ENCODE measurements at regions not wholly inside any gene's neighbourhood (a gene's known extent, or its start where the extent isn't known, plus 50 kb on each side); places are given as distances from the start of the nearest gene placed in this dataset.
A peak's percentile ranks its signal among the peaks of the same experiment; 100 is the strongest.

DNA sequence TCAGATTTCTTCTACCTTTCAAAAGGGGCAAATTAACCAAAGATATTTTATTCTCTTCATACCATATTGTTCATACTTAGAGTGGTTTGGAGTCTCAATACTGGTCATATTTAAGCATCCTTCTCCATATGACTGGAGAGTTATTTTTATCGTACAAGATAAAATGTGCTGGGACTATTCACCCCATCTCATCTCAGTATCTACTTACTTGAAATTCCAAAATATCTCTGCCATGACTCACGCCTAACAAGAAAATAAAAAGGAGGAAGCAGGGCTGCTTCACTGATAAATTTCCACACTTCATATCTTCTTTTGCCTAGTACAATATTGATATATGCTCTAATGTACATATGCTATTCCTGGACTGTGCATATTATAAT lies 277.9 kb upstream of the CDH9 start:
- no peak overlapping the region for H3K27ac ChIP-seq (ENCODE audit: insufficient read length, low read depth, low read length)
- no peak overlapping the region for H2BK20ac ChIP-seq (ENCODE audit: low read depth, low read length, poor library complexity, severe bottlenecking)
- H3K23me2 ChIP-seq (ENCODE audit: insufficient read length, low read depth, low read length, poor library complexity, severe bottlenecking): no peaks in the 10 kb centered on the region
- no peak overlapping the region for H2AK5ac ChIP-seq (ENCODE audit: insufficient read length, low read length)
- TF ChIP-seq, protein P1, sequence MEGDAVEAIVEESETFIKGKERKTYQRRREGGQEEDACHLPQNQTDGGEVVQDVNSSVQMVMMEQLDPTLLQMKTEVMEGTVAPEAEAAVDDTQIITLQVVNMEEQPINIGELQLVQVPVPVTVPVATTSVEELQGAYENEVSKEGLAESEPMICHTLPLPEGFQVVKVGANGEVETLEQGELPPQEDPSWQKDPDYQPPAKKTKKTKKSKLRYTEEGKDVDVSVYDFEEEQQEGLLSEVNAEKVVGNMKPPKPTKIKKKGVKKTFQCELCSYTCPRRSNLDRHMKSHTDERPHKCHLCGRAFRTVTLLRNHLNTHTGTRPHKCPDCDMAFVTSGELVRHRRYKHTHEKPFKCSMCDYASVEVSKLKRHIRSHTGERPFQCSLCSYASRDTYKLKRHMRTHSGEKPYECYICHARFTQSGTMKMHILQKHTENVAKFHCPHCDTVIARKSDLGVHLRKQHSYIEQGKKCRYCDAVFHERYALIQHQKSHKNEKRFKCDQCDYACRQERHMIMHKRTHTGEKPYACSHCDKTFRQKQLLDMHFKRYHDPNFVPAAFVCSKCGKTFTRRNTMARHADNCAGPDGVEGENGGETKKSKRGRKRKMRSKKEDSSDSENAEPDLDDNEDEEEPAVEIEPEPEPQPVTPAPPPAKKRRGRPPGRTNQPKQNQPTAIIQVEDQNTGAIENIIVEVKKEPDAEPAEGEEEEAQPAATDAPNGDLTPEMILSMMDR (conservative IDR thresholded peaks at IDR 0.05): no peak
- H3K27ac Mint-ChIP-seq: peak overlapping the region in 1 of 3 experiments; percentile 87; a peak in 2 of 7 replicates
- H4K91ac ChIP-seq (ENCODE audit: insufficient read length, low read depth, low read length): no peak overlapping the region
- H3K4ac ChIP-seq (ENCODE audit: low read depth, low read length): no peak overlapping the region
- no peaks in the 10 kb centered on the region for H3K27me3 Mint-ChIP-seq (ENCODE audit: low read depth)
- no peak for DNase-seq
- no CpG with 5 or more reads among the region's 2 CpGs for WGBS (ENCODE audit: extremely low coverage, insufficient read length, low lambda C conversion rate)
- no peak overlapping the region for H4K8ac ChIP-seq (replicated peaks; ENCODE audit: insufficient read length, low read depth, low read length)
- H3K4me1 ChIP-seq (ENCODE audit: insufficient read depth, low read length): peaks cover 2% of the 10 kb centered on the region; the same call in 1 of the 2 replicates
- no peak overlapping the region for H3K9ac ChIP-seq (ENCODE audit: extremely low read depth, insufficient read length, low read length)
- no peaks in the 10 kb centered on the region for H3K9me3 ChIP-seq (ENCODE audit: control insufficient read depth, low read depth, low read length)
- H3K18ac ChIP-seq (ENCODE audit: insufficient read length, low read depth, low read length): no peak overlapping the region
- no peaks in the 10 kb centered on the region for H3K79me1 ChIP-seq (ENCODE audit: insufficient read depth, low read depth, low read length, poor library complexity, severe bottlenecking)
- H2AFZ ChIP-seq (ENCODE audit: low read length): no peak overlapping the region
- H2BK12ac ChIP-seq (ENCODE audit: insufficient read length, low read depth, low read length): no peak overlapping the region
- H3K27me3 ChIP-seq (ENCODE audit: insufficient read depth, low read length): no peaks in the 10 kb centered on the region
- H3K79me2 ChIP-seq (ENCODE audit: insufficient read depth, low read length): no peaks in the 10 kb centered on the region
- peaks cover 33 to 39% of the 10 kb centered on the region in 2 experiments for H3K4me1 Mint-ChIP-seq
- no peak overlapping the region for H3K4me2 ChIP-seq (ENCODE audit: insufficient read depth, insufficient read length, low read length)
- no peak overlapping the region for H3K56ac ChIP-seq (ENCODE audit: insufficient read length, low read depth, low read length)
- no peak overlapping the region; a peak in 1 of 5 replicates for H3K4me3 Mint-ChIP-seq
- no peak overlapping the region for H2BK120ac ChIP-seq (ENCODE audit: low read depth, low read length, poor library complexity, severe bottlenecking)
- H3K23ac ChIP-seq (ENCODE audit: insufficient read length, low read depth, low read length): no peak overlapping the region
- no peaks in the 10 kb centered on the region for H4K20me1 ChIP-seq (ENCODE audit: control insufficient read depth, insufficient read depth, insufficient read length)
- no peak overlapping the region for H4K5ac ChIP-seq (ENCODE audit: insufficient read length, low read depth, low read length)
- no peak overlapping the region for H2BK15ac ChIP-seq (ENCODE audit: low read depth, low read length)
- no peaks in the 10 kb centered on the region for H3K36me3 Mint-ChIP-seq (ENCODE audit: insufficient read depth in 1 of 3, low read depth in 3 of 3)
- no peaks in the 10 kb centered on the region for H3K9me3 Mint-ChIP-seq
- H2BK5ac ChIP-seq (ENCODE audit: insufficient read length, low read length): no peak overlapping the region
- no peak overlapping the region for H3T11ph ChIP-seq (ENCODE audit: low read length)
- H3K14ac ChIP-seq (ENCODE audit: insufficient read depth, low read length): no peak overlapping the region

All from H9 (cell line).